ENCODE measurements at regions not wholly inside any gene's neighbourhood (a gene's known extent, or its start where the extent isn't known, plus 50 kb on each side); places are given as distances from the start of the nearest gene placed in this dataset.

GRCh38 chr4:11765849-11766453 lies 337.3 kb upstream of the HS3ST1 start:
- no peak for TF ChIP-seq EZH2 (IDR thresholded peaks at IDR 0.05; ENCODE audit: borderline replicate concordance, low read depth, low read length, poor library complexity, severe bottlenecking)
- TF ChIP-seq CTCF (conservative IDR thresholded peaks at IDR 0.05; ENCODE audit: low read depth, low read length) = peak; percentile 58
- peak; percentile 19 for DNase-seq (ENCODE audit: low spot score)
- H3K4me3 ChIP-seq (ENCODE audit: low read depth, low read length, poor library complexity, severe bottlenecking) = no peak overlapping the region
- BruUV-seq (replicated peaks) = no TSS peak
- H3K4me1 ChIP-seq (ENCODE audit: insufficient read depth, low read length, poor library complexity, severe bottlenecking) = no peaks in the 10 kb centered on the region
- ChIA-PET CTCF (no interaction called here), POLR2A (ENCODE audit: low non-redundant PET) (no interaction called here)
- no peaks in the 10 kb centered on the region for H3K36me3 ChIP-seq (ENCODE audit: insufficient read depth, low read length, poor library complexity, severe bottlenecking)
- no peak overlapping the region for H3K27ac ChIP-seq (ENCODE audit: low read depth, low read length, poor library complexity, severe bottlenecking)
- H3K27me3 ChIP-seq (replicated peaks; ENCODE audit: insufficient read depth, low read depth, low read length, poor library complexity) = no peaks in the 10 kb centered on the region
- H3K9me3 ChIP-seq (ENCODE audit: low read depth, low read length, poor library complexity, severe bottlenecking) = peaks cover 9% of the 10 kb centered on the region
- intact Hi-C loops (cut with micrococcal nuclease; ENCODE audit: unreplicated experiment) = loop anchor here (10.0 kb wide), 1 partner anchor 869 kb away; no protein-coding TSS in a partner anchor

- Histone ChIP-seq H3K27me3 (replicated peaks; ENCODE audit: insufficient read depth, low read depth, low read length, poor library complexity) (no peaks in the 10 kb centered on the region), H3K36me3 (ENCODE audit: insufficient read depth, low read length, poor library complexity, severe bottlenecking) (no peaks in the 10 kb centered on the region), H3K4me1 (ENCODE audit: insufficient read depth, low read length, poor library complexity, severe bottlenecking) (no peaks in the 10 kb centered on the region), H3K4me3 (ENCODE audit: low read depth, low read length, poor library complexity, severe bottlenecking) (no peak overlapping the region), H3K27ac (ENCODE audit: low read depth, low read length, poor library complexity, severe bottlenecking) (no peak overlapping the region), H3K9me3 (ENCODE audit: low read depth, low read length, poor library complexity, severe bottlenecking) (peaks cover 43% of the 10 kb centered on the region)
- no peak for DNase-seq (ENCODE audit: low spot score)
- TF ChIP-seq EZH2 (IDR thresholded peaks at IDR 0.05; ENCODE audit: borderline replicate concordance, low read depth, low read length, poor library complexity, severe bottlenecking) = no peak
- no peak for TF ChIP-seq CTCF (conservative IDR thresholded peaks at IDR 0.05; ENCODE audit: low read depth, low read length)
- intact Hi-C loops (cut with micrococcal nuclease; ENCODE audit: unreplicated experiment) = no loop called here
- no TSS peak for BruUV-seq (replicated peaks)
- ChIA-PET CTCF (no interaction called here), POLR2A (ENCODE audit: low non-redundant PET) (no interaction called here)
These were observed 319.6 kb upstream of the HS3ST1 start for GRCh38 chr4:11748164-11748872.

GRCh38 chr4:11746734-11747133 lies 318.0 kb upstream of the HS3ST1 start:
- H3K4me3 ChIP-seq (ENCODE audit: low read depth, low read length, poor library complexity, severe bottlenecking) = no peak overlapping the region
- POLR2A ChIA-PET (ENCODE audit: low non-redundant PET) = no interaction called here
- TF ChIP-seq EZH2 (IDR thresholded peaks at IDR 0.05; ENCODE audit: borderline replicate concordance, low read depth, low read length, poor library complexity, severe bottlenecking) (no peak), CTCF (conservative IDR thresholded peaks at IDR 0.05; ENCODE audit: low read depth, low read length) (no peak)
- no peaks in the 10 kb centered on the region for H3K27me3 ChIP-seq (replicated peaks; ENCODE audit: insufficient read depth, low read depth, low read length, poor library complexity)
- H3K4me1 ChIP-seq (ENCODE audit: insufficient read depth, low read length, poor library complexity, severe bottlenecking) = no peaks in the 10 kb centered on the region
- no peak overlapping the region for H3K27ac ChIP-seq (ENCODE audit: low read depth, low read length, poor library complexity, severe bottlenecking)
- H3K36me3 ChIP-seq (ENCODE audit: insufficient read depth, low read length, poor library complexity, severe bottlenecking) = no peaks in the 10 kb centered on the region
- intact Hi-C loops (cut with micrococcal nuclease; ENCODE audit: unreplicated experiment) = no loop called here
- CTCF ChIA-PET = no interaction called here
- no TSS peak for BruUV-seq (replicated peaks)
- DNase-seq (ENCODE audit: low spot score) = no peak
- H3K9me3 ChIP-seq (ENCODE audit: low read depth, low read length, poor library complexity, severe bottlenecking) = peaks cover 33% of the 10 kb centered on the region

Data from A673 (cell line).